ENCODE measurements at regions not wholly inside any gene's neighbourhood (a gene's known extent, or its start where the extent isn't known, plus 50 kb on each side); places are given as distances from the start of the nearest gene placed in this dataset.

DNA sequence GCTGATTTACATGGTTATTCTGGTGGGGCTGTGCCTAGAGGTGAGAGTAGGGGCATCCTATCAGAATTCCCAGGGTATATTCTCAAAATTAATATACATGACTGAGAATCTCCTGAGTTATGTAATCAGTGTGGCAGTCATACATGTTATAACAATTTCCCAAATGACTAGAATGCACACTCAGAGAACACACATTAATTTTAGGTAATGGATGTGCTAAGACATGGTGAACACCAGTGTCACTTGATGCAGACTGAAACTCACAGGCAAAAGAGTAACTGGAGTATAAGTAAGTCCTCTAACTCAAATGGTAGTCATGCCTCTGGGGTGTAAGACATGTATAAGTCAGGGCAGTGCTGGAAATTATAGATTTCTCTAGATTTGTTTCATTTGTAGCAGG is 1198.4 kb upstream of the CITED2 start:
- Histone ChIP-seq H3K27me3 (ENCODE audit: control insufficient read depth, insufficient read depth, low read length, poor library complexity, severe bottlenecking) (no peaks in the 10 kb centered on the region), H3K9me3 (ENCODE audit: control insufficient read depth, low read length) (no peaks in the 10 kb centered on the region), H3K4me1 (ENCODE audit: control insufficient read depth, insufficient read depth, low read length) (no peaks in the 10 kb centered on the region), H3K9ac (ENCODE audit: extremely low read depth, low read length, poor library complexity, severe bottlenecking) (no peak overlapping the region), H3K27ac (ENCODE audit: low read depth, low read length) (no peak overlapping the region), H3K4me3 (ENCODE audit: low read length) (no peak overlapping the region), H3K36me3 (ENCODE audit: control insufficient read depth, insufficient read depth, low read length) (no peaks in the 10 kb centered on the region)
- Mint-ChIP-seq H3K9me3 (no peaks in the 10 kb centered on the region), H3K4me3 (no peak overlapping the region), H3K4me1 (no peaks in the 10 kb centered on the region), H3K27me3 (ENCODE audit: insufficient read depth) (no peaks in the 10 kb centered on the region), H3K27ac (no peak overlapping the region), H3K36me3 (ENCODE audit: low read depth) (no peaks in the 10 kb centered on the region)
- no peak for DNase-seq
- TF ChIP-seq, protein P1, sequence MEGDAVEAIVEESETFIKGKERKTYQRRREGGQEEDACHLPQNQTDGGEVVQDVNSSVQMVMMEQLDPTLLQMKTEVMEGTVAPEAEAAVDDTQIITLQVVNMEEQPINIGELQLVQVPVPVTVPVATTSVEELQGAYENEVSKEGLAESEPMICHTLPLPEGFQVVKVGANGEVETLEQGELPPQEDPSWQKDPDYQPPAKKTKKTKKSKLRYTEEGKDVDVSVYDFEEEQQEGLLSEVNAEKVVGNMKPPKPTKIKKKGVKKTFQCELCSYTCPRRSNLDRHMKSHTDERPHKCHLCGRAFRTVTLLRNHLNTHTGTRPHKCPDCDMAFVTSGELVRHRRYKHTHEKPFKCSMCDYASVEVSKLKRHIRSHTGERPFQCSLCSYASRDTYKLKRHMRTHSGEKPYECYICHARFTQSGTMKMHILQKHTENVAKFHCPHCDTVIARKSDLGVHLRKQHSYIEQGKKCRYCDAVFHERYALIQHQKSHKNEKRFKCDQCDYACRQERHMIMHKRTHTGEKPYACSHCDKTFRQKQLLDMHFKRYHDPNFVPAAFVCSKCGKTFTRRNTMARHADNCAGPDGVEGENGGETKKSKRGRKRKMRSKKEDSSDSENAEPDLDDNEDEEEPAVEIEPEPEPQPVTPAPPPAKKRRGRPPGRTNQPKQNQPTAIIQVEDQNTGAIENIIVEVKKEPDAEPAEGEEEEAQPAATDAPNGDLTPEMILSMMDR (conservative IDR thresholded peaks at IDR 0.05) = no peak

DNA sequence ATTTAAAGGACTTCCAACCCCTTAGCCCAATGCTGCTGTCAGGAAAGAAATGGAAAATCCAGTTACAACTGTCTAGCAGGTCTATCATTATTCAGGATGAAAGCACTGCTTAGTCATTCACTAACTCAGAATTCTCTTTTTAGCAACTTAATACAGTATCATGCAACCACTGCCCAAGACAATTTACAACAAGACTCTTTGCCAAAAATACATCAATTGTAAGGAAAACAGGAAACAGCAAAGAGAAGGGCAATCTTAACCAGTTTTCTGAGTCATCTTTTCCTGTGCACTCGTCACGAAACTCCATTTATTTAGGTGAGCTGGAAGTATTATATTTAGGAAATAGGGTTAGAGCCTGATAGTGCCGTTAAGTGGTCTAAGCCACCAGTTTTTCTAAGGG is 1197.7 kb upstream of the CITED2 start:
- H3K36me3 ChIP-seq (ENCODE audit: control insufficient read depth, insufficient read depth, low read length) = no peaks in the 10 kb centered on the region
- DNase-seq = no peak
- no peaks in the 10 kb centered on the region for H3K27me3 ChIP-seq (ENCODE audit: control insufficient read depth, insufficient read depth, low read length, poor library complexity, severe bottlenecking)
- no peaks in the 10 kb centered on the region for H3K4me1 ChIP-seq (ENCODE audit: control insufficient read depth, insufficient read depth, low read length)
- Mint-ChIP-seq H3K27ac (no peak overlapping the region), H3K4me3 (no peak overlapping the region), H3K36me3 (ENCODE audit: low read depth) (no peaks in the 10 kb centered on the region), H3K27me3 (ENCODE audit: insufficient read depth) (no peaks in the 10 kb centered on the region), H3K4me1 (no peaks in the 10 kb centered on the region), H3K9me3 (no peaks in the 10 kb centered on the region)
- TF ChIP-seq, protein P1 (conservative IDR thresholded peaks at IDR 0.05) = no peak
- no peak overlapping the region for H3K27ac ChIP-seq (ENCODE audit: low read depth, low read length)
- no peaks in the 10 kb centered on the region for H3K9me3 ChIP-seq (ENCODE audit: control insufficient read depth, low read length)
- 88 to 94% methylated on average over 2 to 3 of the region's 3 CpGs for WGBS, 2 experiments (ENCODE audit: insufficient coverage in 1 of 2, insufficient read length in 1 of 2)
- no peak overlapping the region for H3K9ac ChIP-seq (ENCODE audit: extremely low read depth, low read length, poor library complexity, severe bottlenecking)
- no peak overlapping the region for H3K4me3 ChIP-seq (ENCODE audit: low read length)

DNA sequence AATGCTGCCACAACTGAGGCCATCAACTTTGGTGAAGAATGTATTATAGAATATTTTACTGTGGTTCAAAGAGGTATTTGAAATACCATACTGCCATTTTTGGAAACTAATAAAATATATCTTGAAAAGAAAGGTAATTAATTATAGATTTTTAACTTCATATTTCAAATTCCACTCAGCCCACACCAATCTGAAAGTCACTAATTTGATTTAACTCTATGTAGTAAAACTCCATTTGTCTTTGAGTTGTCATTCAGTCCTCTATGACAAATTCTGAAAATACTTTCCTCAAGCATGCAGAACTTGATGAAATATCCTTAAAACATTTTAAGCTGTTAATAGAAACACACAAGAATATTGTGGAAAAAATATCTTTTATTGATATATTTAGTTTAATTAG is 1196.7 kb upstream of the CITED2 start:
- H3K36me3 ChIP-seq (ENCODE audit: control insufficient read depth, insufficient read depth, low read length) = no peaks in the 10 kb centered on the region
- Mint-ChIP-seq H3K27ac (no peak overlapping the region), H3K27me3 (ENCODE audit: insufficient read depth) (no peaks in the 10 kb centered on the region), H3K4me1 (no peaks in the 10 kb centered on the region), H3K4me3 (no peak overlapping the region), H3K36me3 (ENCODE audit: low read depth) (no peaks in the 10 kb centered on the region), H3K9me3 (no peaks in the 10 kb centered on the region)
- no peak overlapping the region for H3K27ac ChIP-seq (ENCODE audit: low read depth, low read length)
- H3K9ac ChIP-seq (ENCODE audit: extremely low read depth, low read length, poor library complexity, severe bottlenecking) = no peak overlapping the region
- H3K4me1 ChIP-seq (ENCODE audit: control insufficient read depth, insufficient read depth, low read length) = no peaks in the 10 kb centered on the region
- DNase-seq = no peak
- TF ChIP-seq, protein P1 (conservative IDR thresholded peaks at IDR 0.05) = no peak
- no peaks in the 10 kb centered on the region for H3K9me3 ChIP-seq (ENCODE audit: control insufficient read depth, low read length)
- H3K27me3 ChIP-seq (ENCODE audit: control insufficient read depth, insufficient read depth, low read length, poor library complexity, severe bottlenecking) = no peaks in the 10 kb centered on the region
- H3K4me3 ChIP-seq (ENCODE audit: low read length) = no peak overlapping the region

Measured in endodermal cell (in vitro differentiated cells).